RKO (cell line): ENCODE measurements at regions not wholly inside any gene's neighbourhood (a gene's known extent, or its start where the extent isn't known, plus 50 kb on each side); places are given as distances from the start of the nearest gene placed in this dataset.

ENCODE experiments used
- DNase-seq: peaks from one replicate; pipeline ENCODE4 v3.0.0-alpha.2; 2016; ENCODE audit warnings: low spot score

DNA sequence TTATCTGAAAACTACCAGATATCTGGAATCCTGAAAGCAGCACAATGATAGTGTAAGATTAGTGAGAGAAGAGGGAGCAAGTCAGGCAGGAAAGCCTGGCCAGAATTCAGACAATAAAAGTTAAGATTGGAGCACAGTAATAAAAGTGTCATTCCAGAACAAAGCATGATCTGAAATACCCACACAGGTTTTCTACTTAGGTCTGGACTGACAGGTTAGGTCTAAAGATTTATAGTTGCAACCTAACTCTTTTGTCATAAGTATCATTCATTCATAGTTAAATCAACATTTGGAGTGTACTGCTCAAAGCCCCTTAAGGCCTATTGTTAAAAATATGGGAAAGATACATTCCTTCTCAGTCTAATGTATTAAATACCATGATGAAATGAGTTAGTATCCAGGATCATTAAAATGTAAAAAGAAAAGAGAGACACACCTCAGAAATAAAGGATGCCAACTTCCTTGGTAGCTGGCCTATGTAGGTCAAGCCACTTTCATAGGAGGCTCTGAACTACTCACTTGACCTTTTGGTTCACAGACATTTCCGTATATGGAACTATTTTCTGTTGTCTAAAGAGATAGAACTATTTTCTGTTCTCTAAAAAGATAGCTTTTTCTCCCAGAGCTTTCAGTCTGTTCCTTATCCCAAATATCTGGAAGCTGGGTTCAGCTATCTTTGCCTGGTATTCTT, 105.2 kb downstream of the FAS start:
- no peak for DNase-seq

DNA sequence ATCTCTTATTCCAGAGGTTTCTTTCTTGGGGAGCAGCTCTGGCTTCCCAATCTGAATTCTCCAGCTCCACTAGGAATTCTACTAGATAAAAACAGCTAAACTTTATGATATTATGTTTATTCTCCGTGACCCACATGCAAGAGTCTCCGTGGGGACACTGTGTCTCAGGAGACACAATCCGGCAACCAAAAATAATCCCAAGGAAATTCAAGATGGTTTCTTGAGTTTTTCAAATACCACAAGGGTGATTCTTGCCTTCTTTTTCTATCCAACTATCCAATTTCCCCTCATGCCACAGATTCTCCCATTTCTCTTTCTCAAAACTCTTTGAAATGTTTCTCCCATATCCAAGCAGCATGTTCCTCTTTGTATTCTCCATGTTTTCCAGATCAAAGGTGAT, 103.1 kb downstream of the FAS start:
- no peak for DNase-seq

DNA sequence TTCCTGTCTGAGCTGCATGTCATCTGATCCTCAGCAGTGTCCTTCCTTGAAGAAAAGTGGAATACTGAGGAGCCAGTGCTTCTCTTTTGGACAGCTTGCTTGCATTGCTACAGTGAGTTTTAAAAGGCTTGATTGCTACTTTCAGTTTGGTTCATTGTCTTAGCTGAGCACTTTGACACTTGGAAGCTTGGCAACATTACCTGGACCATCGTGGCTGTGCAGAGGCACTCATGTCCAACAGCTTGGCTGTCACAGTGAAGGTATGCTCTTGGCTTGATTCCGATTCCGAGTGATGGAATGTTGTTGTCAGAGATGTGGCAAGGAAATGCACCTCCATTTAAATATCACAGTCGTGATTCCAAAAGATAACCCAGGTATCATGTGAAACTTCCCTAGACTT, 102.4 kb downstream of the FAS start:
- DNase-seq, result no peak

DNA sequence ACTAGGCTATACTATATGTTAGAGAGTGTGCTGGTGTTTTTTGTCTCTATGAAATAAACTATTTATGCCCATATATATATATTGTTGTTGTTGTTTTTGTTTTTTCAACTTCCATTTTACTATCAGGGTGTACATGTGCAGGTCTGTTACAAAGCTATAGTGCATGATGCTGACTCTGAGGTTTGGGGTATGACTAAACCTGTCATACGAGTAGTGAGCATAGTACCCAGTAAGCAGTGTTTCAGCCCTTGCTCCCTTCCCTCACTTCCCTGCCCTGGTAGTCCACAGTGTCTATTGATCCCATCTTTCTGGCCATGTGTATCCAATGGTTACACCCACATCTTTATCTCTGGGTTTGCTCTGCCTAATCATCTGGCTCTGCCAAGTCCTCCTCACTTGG, 101.8 kb downstream of the FAS start:
- DNase-seq, result no peak

DNA sequence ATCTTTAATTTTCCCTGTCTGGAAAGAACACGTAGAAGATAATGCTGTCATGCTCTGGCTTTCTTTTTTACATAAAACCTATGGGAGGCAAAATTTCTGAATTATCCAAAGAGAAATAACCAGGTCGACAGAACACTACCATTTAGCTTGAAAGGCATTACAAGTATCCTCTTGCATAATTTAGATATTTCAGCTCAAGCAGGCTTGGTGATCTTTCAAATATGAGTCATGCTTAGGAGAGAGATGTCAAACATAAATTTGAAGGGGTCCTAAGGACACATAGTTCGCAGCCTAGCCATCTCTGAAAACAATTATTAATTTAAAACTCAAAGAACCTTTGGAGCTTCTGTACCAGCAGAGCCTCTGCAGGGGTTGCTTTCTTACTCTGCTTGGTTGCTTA, 100.9 kb downstream of the FAS start:
- no peak for DNase-seq

DNA sequence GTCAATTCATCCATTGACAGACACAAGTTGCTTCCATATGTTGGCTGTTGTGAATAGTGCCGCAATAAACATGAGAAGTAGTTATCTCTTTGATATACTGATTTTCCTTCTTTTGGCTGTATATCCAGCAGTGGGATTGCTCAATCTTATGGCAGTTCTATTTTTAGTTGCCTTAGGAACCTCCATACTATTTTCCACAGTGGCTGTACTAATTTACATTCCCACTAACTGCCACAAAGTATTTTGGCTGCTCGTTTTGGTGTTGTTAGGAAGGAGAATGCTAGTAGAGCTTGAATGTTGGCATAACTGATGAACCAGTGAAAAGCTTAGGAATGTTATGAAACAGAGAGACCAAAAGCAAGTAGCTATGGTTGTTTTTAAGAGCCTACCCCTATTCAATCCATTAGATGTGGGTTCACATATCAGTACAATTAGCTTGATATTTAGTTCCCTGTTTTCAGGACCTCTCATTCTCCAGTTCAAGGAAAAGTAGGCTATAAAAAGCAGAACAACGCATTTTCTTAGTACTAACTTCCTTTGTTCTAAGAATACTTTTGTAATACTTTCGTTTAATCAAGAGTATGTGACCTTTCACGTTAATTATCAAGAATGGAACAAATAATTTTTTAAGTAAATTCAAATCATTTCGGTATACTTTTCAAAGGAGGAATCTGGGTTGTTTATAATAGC, 100.3 kb downstream of the FAS start:
- no peak for DNase-seq

DNA sequence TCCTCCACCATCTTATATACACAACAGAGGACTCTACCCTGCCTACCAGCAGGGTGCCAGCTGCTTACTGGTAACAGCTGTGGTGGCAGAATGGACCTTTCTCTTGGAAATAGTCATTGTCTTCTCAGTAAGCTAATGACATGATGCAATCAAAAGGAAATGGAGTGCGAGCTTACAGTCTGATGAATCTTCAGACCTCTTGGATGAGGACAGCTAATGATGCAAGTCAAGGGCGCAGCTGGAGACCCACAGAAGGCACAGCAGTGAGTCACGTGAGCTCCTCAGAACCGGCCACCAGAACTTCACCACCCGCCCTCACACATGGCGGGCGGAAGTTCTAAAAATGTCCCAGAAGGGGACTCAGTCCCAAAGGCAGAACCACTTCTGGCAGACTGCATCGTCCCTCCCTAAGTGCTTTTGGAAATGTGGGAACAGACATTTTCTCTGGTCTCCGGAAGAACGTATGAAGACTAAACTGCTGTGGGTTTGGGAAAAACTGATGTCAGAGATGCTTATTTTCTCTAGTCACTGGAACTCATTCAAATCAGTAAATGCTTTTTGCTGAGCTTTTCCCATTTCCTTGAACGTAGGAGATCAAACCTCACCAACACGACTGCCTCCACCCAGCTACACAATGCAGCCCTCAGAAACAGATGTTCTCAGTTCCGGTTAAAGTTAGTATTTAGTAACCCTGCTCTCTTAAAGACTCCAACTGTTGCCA, 96.4 kb downstream of the FAS start:
- peak; percentile 27 for DNase-seq

DNA sequence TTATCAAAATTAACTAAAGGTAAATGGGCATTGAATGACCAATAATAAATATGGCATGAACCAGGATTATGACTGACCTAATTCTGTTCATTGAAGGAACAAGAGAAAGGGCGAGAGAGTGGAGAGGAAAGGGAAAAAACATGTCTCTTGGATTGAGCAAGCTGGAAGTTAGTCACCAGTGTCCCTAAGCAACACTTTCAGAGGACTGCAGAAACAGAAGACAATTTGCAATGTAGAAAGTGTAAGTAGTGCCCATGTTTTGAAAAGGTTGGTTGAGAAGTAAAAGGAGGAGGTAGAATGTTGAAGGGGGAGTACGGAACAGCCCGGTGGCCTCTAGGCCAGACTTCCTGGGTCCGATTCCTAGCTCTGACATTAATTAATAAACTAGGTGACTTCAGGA, 94.6 kb downstream of the FAS start:
- DNase-seq, result no peak

DNA sequence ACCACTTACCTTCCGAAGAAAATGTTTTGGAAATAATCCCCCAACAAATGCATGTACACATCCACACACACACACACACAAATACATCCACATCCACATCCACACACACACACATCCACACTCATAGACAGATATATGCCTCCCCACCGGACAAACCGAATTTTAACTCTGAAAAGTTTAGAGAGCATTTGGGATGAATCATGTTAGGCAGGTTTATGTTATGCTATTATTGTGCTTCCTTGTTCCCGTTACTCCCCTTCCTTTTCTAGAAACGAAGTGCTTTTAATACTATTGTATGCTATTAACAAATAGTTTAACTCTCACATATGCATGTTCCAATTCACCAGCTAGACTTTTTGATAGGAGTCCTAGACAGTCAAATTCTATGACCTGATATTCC, 91.5 kb downstream of the FAS start:
- DNase-seq, result no peak

DNA sequence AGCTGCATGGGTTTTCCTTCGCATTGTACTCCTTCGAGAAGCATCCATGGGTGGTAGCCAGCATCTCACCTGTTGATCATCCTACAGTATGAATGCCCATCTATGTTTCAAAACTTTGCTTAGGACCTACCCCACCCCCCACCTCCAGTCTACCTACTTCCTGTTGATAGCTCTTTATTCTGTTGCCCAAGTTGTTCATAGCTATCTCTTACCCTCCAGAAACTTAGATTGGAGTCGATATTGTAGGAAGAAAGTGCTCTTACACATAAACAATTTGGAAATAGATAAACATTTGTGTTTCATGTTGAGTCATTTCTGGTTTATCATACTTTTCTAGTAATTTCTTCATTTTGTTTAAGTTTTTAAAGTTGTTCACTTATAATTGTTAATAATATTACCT, 90.1 kb downstream of the FAS start:
- no peak for DNase-seq

DNA sequence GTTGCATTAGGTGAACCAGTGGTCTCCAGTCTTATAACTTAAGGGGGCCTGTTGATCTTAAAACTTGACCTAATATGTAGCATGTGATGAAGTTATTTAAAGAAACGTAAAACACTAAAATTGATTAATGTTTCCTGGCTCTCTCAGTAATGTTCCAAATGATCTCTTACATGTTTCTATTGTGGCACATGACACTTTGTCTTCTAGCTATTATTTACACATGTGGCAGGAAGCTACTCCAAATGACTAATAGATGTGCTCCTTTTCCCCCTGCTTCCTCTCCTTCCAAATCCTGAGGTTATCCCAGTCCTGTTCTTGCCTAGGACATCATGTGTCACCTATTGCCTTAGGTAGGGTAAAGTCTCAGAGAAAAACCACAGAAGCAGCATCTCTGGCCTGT, 89.4 kb downstream of the FAS start:
- DNase-seq, result no peak

DNA sequence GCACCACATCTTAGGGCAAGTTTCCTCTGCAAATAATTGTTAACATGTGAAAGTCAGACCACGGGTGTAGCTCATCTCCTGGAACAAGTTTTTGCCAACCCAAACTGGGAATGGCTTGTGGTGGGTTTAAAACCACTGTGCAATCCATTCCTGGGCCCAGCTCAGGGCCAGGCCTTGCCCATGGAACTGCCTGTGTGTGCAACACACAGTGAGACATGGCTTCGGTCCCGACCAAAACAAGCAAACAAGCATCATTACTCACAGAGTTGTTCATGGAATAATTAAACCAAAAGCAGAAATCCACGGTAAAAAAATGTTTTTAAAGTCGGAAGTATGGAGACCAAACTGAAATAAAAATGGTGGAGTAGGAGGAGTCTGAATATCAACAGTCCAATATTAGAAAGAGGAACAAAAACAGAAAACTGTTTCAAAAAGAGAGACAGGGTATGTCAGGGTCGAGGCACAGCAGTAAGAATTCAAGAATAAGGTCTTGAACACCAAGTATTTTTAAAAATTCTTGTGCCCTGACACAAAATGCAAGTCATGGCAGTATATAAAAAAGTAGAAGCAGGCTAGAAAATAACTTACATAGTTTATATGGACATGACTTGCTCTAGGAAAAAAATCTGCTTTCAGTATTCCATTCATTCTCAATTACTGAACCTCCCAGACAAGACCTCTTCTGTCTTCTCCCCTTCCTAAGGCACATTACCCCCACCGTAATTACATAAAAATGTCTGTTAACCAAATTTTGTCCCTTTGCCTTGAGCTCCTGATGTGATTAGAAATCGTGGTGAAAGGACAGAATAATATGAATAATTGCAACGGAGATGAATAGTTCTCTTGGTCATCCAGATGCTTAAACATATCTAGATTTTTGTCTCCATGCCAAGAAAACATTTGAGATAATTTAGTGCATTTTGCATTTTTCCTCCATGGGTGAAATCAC, 88.4 kb downstream of the FAS start:
- no peak for DNase-seq

DNA sequence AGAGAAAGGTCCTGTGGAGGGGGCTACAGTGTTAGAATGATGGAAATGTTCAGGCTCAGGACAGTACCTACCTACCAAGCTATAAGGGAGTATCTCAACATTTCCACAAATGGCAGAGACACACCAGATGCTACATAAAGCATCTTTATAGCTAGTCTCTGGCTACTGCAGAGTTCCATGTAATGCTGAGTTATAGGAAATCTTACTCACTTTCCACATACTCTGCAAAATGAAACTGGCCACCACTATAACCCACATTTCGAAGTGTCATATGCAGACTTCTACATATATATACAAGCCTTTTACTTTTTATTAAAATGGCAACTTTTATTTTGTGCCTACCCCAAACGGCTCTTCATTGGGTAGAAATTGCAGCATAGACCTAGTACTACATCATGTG, 85.5 kb downstream of the FAS start:
- DNase-seq, result no peak

DNA sequence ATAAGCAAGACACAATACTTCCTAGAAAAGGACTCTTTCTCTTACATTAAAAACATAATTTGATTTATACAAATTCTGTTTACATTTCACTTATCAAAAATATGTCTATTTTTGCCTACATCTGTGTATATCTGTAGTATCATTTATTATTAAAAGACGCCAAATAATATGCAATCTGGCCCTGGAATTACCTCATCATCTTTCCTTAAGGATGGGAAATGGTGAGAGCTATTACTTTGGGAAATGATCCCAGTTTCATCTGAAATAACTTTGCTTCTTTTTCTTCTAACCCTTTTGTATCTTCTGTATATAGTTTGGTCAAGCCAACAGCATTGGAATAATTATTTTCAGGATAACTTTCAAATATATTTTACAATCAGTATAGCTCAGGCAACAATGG, 85.0 kb downstream of the FAS start:
- no peak for DNase-seq

DNA sequence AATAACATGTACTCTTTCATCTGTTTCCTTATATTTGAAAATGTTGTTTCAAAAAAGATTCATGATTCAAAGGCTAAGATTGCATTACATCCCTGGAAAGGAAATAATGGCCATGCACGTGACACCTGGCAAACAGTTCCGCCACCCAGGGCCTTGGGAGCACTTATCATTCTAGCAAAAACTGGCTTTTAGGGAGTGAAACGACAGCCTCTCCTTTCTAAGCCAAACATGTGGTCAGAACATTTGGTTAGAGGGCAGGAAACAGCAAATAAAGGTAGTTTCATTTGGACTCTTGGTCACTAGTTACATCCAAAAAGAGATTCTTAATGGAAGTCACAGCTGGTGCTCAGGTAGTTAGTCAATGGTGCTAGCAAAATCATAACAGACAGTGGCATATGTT, 83.5 kb downstream of the FAS start:
- no peak for DNase-seq

DNA sequence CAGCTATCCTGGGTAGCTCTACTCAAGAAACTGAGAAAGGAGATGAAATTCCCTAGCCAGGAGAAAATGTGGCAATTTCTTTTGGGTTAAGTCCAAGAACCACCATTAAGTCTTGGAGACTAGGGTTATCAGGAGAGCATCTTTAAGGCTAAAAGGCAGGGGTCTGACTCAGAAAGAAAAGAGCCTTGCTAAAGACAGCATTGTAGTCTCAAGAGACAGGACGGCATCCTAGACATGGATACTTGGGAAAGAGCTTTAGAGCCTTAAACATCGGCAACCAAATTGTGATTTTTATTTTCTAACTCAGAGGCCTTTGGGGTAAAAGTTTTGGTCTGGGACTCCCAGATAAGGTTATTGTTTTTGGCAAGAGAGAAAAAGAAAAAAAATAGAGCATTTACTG, 83.1 kb downstream of the FAS start:
- DNase-seq, result no peak

DNA sequence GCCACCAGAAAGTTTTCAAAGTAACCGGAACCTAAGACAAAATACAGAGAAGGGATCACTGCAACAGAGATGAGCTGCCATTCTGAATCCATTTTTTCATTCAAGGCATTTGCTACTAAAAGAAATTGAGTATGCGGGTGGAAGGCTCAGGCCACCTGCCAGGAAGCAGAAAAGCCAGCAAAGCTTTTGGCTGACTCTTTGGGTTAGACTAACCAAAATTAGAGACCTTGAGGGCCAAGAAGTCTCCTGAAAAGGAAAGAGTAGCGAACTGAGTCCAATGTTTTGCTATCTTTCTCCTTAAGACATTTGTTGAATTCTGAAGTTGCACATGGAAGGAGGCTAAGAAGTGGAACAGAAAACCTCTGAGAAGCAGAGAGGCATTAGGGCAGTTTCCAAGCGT, 79.0 kb downstream of the FAS start:
- DNase-seq, result no peak
